ENCODE measurements at regions not wholly inside any gene's neighbourhood (a gene's known extent, or its start where the extent isn't known, plus 50 kb on each side); places are given as distances from the start of the nearest gene placed in this dataset.

GRCh38 chr9:95762322-95762721 lies 113.2 kb upstream of the ERCC6L2 start:
- DNase-seq (ENCODE audit: insufficient read length, low spot score) (no peak), FAIRE-seq (no peak)

- FAIRE-seq (no peak), DNase-seq (ENCODE audit: insufficient read length, low spot score) (no peak)
Observed at GRCh38 chr9:95760791-95761190, 114.7 kb upstream of the ERCC6L2 start.

- FAIRE-seq, result peak; percentile 60
Observed at GRCh38 chr9:95757439-95757838, 118.1 kb upstream of the ERCC6L2 start.

GRCh38 chr9:95756986-95757385 lies 118.5 kb upstream of the ERCC6L2 start:
- DNase-seq (ENCODE audit: insufficient read length, low spot score), result no peak
- no peak for FAIRE-seq

More at GRCh38 chr9:95757439-95757838, 118.1 kb upstream of the ERCC6L2 start:
- no peak for DNase-seq (ENCODE audit: insufficient read length, low spot score)

- DNase-seq (ENCODE audit: insufficient read length, low spot score) (no peak), FAIRE-seq (no peak)
Observed at GRCh38 chr9:95756101-95756500, 119.4 kb upstream of the ERCC6L2 start.

- FAIRE-seq (no peak), DNase-seq (ENCODE audit: insufficient read length, low spot score) (no peak)
Observed at GRCh38 chr9:95755421-95755730, 120.1 kb upstream of the ERCC6L2 start.

- no peak for FAIRE-seq
- DNase-seq (ENCODE audit: insufficient read length, low spot score), result no peak
Observed at GRCh38 chr9:95754533-95755420, 120.7 kb upstream of the ERCC6L2 start.

- DNase-seq (ENCODE audit: insufficient read length, low spot score) (no peak), FAIRE-seq (no peak)
Observed at GRCh38 chr9:95753762-95754465, 121.6 kb upstream of the ERCC6L2 start.

GRCh38 chr9:95752129-95752731 lies 123.3 kb upstream of the ERCC6L2 start:
- FAIRE-seq, result no peak
- no peak for DNase-seq (ENCODE audit: insufficient read length, low spot score)

GRCh38 chr9:95751520-95751790 lies 124.0 kb upstream of the ERCC6L2 start:
- FAIRE-seq (no peak), DNase-seq (ENCODE audit: insufficient read length, low spot score) (no peak)

- FAIRE-seq, result no peak
- no peak for DNase-seq (ENCODE audit: insufficient read length, low spot score)
Observed at GRCh38 chr9:95750725-95751519, 124.6 kb upstream of the ERCC6L2 start.

- no peak for FAIRE-seq
- no peak for DNase-seq (ENCODE audit: insufficient read length, low spot score)
Observed at GRCh38 chr9:95749493-95749892, 126.0 kb upstream of the ERCC6L2 start.

- DNase-seq (ENCODE audit: insufficient read length, low spot score) (no peak), FAIRE-seq (no peak)
Observed at GRCh38 chr9:95746408-95747180, 128.9 kb upstream of the ERCC6L2 start.

- FAIRE-seq (no peak), DNase-seq (ENCODE audit: insufficient read length, low spot score) (no peak)
Observed at GRCh38 chr9:95742821-95743220, 132.7 kb upstream of the ERCC6L2 start.

GRCh38 chr9:95741631-95742030 lies 133.9 kb upstream of the ERCC6L2 start:
- DNase-seq (ENCODE audit: insufficient read length, low spot score) (no peak), FAIRE-seq (no peak)

- FAIRE-seq (no peak), DNase-seq (ENCODE audit: insufficient read length, low spot score) (no peak)
Observed at GRCh38 chr9:95740217-95741004, 135.1 kb upstream of the ERCC6L2 start.

GRCh38 chr9:95738438-95738837 lies 137.1 kb upstream of the ERCC6L2 start:
- DNase-seq (ENCODE audit: insufficient read length, low spot score) (no peak), FAIRE-seq (no peak)

- FAIRE-seq (no peak), DNase-seq (ENCODE audit: insufficient read length, low spot score) (no peak)
Observed at GRCh38 chr9:95736891-95737522, 138.5 kb upstream of the ERCC6L2 start.

- FAIRE-seq, result no peak
- DNase-seq (ENCODE audit: insufficient read length, low spot score), result no peak
Observed at GRCh38 chr9:95736370-95736769, 139.1 kb upstream of the ERCC6L2 start.

All from GM19239 (cell line).